ENCODE measurements at regions not wholly inside any gene's neighbourhood (a gene's known extent, or its start where the extent isn't known, plus 50 kb on each side); places are given as distances from the start of the nearest gene placed in this dataset.

GRCh38 chr2:134145519-134145918 is 108.4 kb upstream of the MGAT5 start:
- no peak overlapping the region for H3K4me3 ChIP-seq (replicated peaks; ENCODE audit: low read depth, low read length)
- TF ChIP-seq CTCF (IDR thresholded peaks at IDR 0.05; ENCODE audit: low read length, missing control alignments): no peak
- no peak for DNase-seq (ENCODE audit: low read depth)

GRCh38 chr2:134146161-134146560 is 107.7 kb upstream of the MGAT5 start:
- H3K4me3 ChIP-seq (replicated peaks; ENCODE audit: low read depth, low read length): no peak overlapping the region
- no peak for DNase-seq (ENCODE audit: low read depth)
- TF ChIP-seq CTCF (IDR thresholded peaks at IDR 0.05; ENCODE audit: low read length, missing control alignments): no peak

- no peak overlapping the region for H3K4me3 ChIP-seq (replicated peaks; ENCODE audit: low read depth, low read length)
- TF ChIP-seq CTCF (IDR thresholded peaks at IDR 0.05; ENCODE audit: low read length, missing control alignments): no peak
- no peak for DNase-seq (ENCODE audit: low read depth)
Measured at GRCh38 chr2:134146620-134147019, 107.3 kb upstream of the MGAT5 start.

- no peak for DNase-seq (ENCODE audit: low read depth)
- H3K4me3 ChIP-seq (replicated peaks; ENCODE audit: low read depth, low read length): no peak overlapping the region
- no peak for TF ChIP-seq CTCF (IDR thresholded peaks at IDR 0.05; ENCODE audit: low read length, missing control alignments)
Measured at GRCh38 chr2:134148172-134148571, 105.7 kb upstream of the MGAT5 start.

- no peak for TF ChIP-seq CTCF (IDR thresholded peaks at IDR 0.05; ENCODE audit: low read length, missing control alignments)
- no peak overlapping the region for H3K4me3 ChIP-seq (replicated peaks; ENCODE audit: low read depth, low read length)
- DNase-seq (ENCODE audit: low read depth): no peak
Measured at GRCh38 chr2:134148843-134149472, 104.9 kb upstream of the MGAT5 start.

GRCh38 chr2:134149904-134150303 is 104.0 kb upstream of the MGAT5 start:
- TF ChIP-seq CTCF (IDR thresholded peaks at IDR 0.05; ENCODE audit: low read length, missing control alignments): no peak
- no peak for DNase-seq (ENCODE audit: low read depth)
- no peak overlapping the region for H3K4me3 ChIP-seq (replicated peaks; ENCODE audit: low read depth, low read length)

GRCh38 chr2:134150760-134151159 is 103.1 kb upstream of the MGAT5 start:
- no peak overlapping the region for H3K4me3 ChIP-seq (replicated peaks; ENCODE audit: low read depth, low read length)
- no peak for TF ChIP-seq CTCF (IDR thresholded peaks at IDR 0.05; ENCODE audit: low read length, missing control alignments)

More at GRCh38 chr2:134150760-134151159, 103.1 kb upstream of the MGAT5 start:
- DNase-seq (ENCODE audit: low read depth): no peak
